ENCODE measurements at regions not wholly inside any gene's neighbourhood (a gene's known extent, or its start where the extent isn't known, plus 50 kb on each side); places are given as distances from the start of the nearest gene placed in this dataset.

DNA sequence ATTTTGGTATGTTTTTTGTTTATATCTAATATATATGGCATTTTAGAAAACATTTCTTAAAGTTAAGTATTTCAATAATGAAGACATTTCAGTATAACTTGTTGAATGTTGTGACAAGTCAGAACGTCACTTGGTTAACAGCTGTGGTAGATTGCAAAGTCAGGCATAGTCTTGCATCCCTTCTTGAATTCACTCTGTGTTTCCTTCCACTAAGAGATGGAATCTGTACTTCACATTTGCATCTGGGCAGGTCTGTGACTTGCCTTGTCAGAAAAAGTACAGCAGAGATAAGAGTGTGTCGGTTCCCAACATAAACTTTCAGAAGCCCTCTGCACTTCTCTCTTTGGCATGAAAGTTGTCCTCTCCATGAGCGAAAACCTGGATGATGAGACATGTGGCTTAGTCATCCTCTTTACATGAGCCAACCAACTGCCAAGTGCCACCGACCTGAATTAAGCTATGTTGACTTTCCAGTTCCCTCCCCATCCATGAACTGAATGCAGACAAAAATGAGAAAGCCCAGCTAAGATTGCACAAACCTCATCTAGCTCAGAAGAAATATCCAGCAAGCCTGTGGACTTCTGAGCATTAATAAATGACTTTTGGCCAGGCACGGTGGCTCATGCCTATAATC lies 1730.2 kb downstream of the MRPL39 start:
- no peak for TF ChIP-seq ZNF629 (tag by site-specific recombination; IDR thresholded peaks at IDR 0.05)
- TF ChIP-seq ZBTB44 (tag by site-specific recombination; IDR thresholded peaks at IDR 0.05): no peak
- TF ChIP-seq REPIN1 (tag by site-specific recombination; IDR thresholded peaks at IDR 0.05; ENCODE audit: low read depth): no peak
- no peak for TF ChIP-seq CTCF (tag by site-specific recombination; IDR thresholded peaks at IDR 0.05)
- TF ChIP-seq ZNF350 (tag by site-specific recombination; IDR thresholded peaks at IDR 0.05): no peak
- TF ChIP-seq, protein P1, sequence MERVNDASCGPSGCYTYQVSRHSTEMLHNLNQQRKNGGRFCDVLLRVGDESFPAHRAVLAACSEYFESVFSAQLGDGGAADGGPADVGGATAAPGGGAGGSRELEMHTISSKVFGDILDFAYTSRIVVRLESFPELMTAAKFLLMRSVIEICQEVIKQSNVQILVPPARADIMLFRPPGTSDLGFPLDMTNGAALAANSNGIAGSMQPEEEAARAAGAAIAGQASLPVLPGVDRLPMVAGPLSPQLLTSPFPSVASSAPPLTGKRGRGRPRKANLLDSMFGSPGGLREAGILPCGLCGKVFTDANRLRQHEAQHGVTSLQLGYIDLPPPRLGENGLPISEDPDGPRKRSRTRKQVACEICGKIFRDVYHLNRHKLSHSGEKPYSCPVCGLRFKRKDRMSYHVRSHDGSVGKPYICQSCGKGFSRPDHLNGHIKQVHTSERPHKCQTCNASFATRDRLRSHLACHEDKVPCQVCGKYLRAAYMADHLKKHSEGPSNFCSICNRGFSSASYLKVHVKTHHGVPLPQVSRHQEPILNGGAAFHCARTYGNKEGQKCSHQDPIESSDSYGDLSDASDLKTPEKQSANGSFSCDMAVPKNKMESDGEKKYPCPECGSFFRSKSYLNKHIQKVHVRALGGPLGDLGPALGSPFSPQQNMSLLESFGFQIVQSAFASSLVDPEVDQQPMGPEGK (tag by site-specific recombination; IDR thresholded peaks at IDR 0.05): no peak
- no peak for TF ChIP-seq REST (tag by site-specific recombination; IDR thresholded peaks at IDR 0.05)
- TF ChIP-seq OVOL3 (tag by site-specific recombination; IDR thresholded peaks at IDR 0.05): no peak
- TF ChIP-seq ZNF580 (tag by site-specific recombination; IDR thresholded peaks at IDR 0.05): no peak

Measured in HEK293 (cell line).